Kasumi-1 (cell line): ENCODE measurements at regions not wholly inside any gene's neighbourhood (a gene's known extent, or its start where the extent isn't known, plus 50 kb on each side); places are given as distances from the start of the nearest gene placed in this dataset.

ENCODE experiments used
- DNase-seq, 2 experiments: peaks; one replicate each; lab custom pipeline; 2025; lab: John Stamatoyannopoulos, UW

DNA sequence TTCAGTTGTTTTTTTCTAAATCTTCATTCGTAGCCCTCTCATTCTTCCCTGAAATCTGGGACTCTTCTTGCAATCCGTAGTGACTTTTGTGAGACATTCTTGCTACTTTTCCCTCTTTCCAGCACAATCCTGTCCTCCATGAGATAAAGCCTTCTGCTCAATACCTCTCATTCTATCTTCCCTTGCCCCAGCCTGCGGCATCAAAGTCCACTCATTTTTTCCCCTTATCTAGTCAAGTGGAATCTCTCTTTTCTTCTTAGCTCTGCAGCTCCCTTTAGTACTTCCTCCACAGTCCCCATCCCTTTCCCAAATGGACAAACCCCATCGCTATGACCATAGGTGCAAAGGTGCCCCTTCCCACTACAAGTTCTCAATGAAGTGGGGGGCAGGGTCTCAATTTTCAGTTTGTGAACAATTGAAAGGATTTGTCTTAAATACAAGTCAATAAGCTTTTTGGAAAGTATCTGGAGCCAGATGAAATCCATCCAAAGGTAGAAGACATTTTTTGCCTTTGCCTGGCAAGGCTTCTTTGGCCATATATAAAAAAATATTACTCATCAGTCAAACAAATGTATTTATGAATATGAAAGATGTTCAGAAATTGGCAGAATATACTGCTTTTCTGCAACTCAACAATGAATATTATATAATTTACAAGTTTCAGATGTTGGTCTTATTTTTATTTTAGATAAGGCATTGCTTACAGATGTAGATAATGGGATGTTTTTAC, 179.4 kb downstream of the SNAPC1 start:
- no peak for DNase-seq

GRCh38 chr14:61948376-61948775, 186.2 kb downstream of the SNAPC1 start:
- DNase-seq = no peak

DNA sequence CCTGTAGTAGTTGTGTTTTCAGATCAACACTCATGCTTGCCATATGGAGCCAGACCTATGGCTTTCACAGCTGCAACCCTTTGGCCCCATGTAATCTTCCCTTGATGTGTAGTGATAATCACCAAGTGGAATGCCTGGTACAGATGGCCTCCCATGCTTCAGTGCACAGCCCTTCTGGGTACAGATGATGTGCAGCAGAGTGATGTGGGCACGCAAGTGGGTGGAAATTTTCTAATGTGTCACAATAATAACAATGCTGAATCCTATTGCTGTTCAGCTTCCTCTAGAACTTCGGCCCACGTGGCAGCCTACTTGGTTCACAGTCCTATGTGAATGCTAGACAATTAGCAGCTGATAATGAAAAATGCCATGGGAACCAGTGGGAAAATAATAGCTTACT, 188.1 kb downstream of the SNAPC1 start:
- no peak for DNase-seq

- no peak for DNase-seq
Observed at GRCh38 chr14:61953602-61954001, 191.4 kb downstream of the SNAPC1 start.

GRCh38 chr14:61954306-61954705, 192.1 kb downstream of the SNAPC1 start:
- DNase-seq = no peak

DNA sequence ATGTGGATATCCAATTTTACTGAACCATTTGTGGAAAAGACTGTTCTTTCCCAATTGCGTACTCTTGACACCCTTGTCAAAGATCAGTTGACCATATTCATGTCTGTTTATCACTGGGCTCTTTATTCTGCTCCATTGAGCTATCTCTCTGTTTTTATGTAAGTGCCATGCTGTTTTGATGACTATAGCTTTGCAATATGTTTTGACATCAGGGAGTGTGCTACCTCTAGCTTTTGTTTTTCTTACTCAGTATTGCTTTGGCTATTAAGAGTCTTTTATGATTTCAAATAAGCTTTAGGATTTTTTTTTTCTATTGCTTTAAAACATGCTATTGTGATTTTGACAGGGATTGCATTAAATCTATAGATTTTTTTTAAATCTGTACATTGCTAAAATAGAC, 194.3 kb downstream of the SNAPC1 start:
- no peak for DNase-seq

GRCh38 chr14:61959348-61959747, 197.1 kb downstream of the SNAPC1 start:
- DNase-seq = no peak

GRCh38 chr14:61961369-61961768, 199.1 kb downstream of the SNAPC1 start:
- DNase-seq = no peak

DNA sequence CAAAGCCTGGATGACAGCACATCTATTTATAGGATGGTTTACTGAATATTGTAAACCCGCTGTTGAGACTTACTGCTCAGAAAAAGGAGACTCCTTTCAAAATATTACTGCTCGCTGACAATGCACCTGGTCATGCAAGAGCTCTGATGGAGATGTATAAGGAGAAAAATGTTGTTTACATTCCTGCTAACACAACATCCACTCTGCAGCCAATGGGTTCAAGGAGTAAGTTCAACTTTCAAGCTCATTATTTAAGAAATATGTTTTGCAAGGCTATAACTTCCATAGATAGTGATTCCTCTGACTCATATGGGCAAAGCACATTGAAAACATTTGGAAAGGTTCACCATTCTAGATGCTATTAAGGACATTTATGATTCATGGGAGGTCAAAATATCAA, 201.7 kb downstream of the SNAPC1 start:
- DNase-seq = no peak

GRCh38 chr14:61965030-61965745, 203.0 kb downstream of the SNAPC1 start:
- DNase-seq = no peak

GRCh38 chr14:61968207-61968606, 206.0 kb downstream of the SNAPC1 start:
- DNase-seq = no peak

GRCh38 chr14:61972711-61973110, 210.5 kb downstream of the SNAPC1 start:
- DNase-seq = no peak

DNA sequence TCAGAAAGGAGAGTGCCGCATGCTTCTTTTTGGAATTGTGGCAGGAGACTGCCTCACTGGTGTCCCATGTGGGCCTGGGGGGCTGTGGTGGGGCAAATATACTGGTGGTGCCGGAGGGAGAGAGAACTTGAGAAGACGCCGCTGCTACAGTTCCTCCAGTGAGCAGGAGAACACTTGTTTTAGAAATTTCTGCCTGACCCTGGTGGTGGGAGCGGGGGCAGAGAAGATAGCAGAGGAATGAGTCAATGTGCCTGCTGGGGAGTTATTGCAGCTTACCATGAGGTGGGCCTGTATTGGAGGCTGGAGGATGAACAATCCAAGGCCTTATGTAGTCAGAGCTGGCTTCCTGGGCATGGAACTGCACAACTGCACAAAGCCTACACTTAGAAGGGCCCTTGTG, 211.8 kb downstream of the SNAPC1 start:
- no peak for DNase-seq

GRCh38 chr14:61977217-61977616, 215.0 kb downstream of the SNAPC1 start:
- DNase-seq = no peak

GRCh38 chr14:61988240-61988639, 226.0 kb downstream of the SNAPC1 start:
- DNase-seq = no peak

- no peak for DNase-seq
Observed at GRCh38 chr14:61992139-61992538, 229.9 kb downstream of the SNAPC1 start.

GRCh38 chr14:61992926-61993325, 230.7 kb downstream of the SNAPC1 start:
- DNase-seq = no peak

DNA sequence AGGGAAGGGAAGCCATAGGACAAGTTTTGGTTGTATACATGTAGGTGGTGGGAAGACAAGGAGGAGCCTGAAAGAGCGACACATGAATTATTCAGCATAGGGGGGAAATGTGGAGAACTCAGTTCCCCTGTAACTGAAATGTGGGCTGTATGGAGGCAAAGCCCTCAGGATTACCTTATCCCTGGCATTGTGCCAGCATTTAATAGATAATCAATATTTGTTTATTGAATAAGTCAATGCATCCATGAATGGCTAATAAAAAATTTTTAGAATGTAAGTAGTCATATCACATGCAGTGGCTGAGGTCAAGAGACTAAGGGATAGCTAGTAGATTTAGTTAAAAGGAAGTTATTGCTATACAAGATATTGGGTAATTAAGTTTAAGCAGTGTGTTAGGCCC, 232.4 kb downstream of the SNAPC1 start:
- no peak for DNase-seq

DNA sequence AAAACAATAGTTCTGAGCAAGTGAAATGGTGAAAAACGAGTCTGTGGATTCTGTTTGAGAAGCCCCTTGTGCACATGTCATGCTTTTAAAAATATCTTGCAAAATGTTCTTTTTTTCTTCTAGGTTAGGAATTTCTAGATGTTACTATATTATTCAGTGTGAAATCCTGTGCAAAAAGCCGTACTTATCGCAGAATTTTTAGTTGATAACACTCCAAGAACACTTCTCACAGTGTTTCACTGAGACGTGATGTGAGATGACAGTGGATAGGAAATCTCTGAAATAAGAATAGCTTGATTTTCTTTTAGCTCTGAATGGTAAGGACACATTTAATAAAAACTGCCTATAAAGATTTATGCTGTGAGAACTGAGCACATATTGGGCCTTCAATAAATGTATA, 234.5 kb downstream of the SNAPC1 start:
- no peak for DNase-seq

DNA sequence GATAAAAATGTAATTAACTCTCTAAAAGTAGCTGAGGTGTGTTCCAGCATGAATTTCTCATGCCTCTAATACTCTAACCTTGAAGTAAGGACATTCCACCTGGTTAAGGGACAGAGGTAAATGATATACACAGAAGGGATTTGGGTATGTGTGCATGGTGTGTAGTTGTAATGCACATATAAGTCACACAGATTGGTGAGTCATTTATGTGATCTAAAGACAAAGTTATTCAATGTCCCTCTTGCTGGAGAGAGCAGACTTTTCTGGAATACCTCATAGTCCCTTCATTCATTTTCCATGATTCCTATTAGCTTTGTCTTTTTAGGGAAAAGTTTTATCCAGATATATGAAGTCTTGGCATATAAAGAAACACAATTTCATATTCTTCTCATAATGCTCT, 234.9 kb downstream of the SNAPC1 start:
- DNase-seq = no peak

DNA sequence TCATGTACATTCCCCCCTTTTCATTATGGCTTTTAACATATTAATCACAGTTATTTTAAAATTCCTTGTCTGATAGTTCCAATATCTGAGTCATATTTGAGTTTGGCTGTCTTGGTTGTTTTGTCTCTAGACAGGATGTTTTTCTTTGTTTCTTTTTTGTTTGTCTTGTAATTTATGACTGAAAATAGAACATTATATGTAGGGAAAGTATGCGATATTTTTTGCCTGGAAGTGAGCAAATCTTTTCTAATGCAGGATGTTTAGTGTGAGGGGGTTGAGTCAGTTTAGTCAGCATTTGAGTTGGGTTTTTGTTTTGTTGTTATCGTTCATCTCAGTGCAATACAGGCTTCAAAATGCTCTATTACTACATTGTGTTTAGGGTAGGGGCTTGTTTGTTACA, 239.7 kb downstream of the SNAPC1 start:
- DNase-seq = no peak

DNA sequence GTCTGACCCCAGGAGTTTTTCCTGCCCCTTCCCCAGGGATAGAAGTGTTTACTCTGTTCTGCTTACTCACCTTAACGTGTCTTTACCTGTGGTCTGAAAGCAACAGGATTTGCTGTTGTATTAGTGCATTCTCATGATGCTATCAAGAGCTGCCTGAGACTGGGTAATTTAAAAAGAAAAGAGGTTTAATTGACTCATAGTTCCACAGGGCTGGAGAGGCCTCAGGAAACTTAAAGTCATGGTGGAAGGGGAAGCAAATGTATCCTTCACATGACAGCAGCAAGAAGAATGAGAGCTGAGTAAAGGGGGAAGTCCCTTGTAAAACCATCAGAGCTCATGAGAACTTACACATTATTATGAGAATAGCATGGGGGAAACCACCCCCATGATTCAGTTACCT, 240.4 kb downstream of the SNAPC1 start:
- DNase-seq = no peak

- DNase-seq = no peak
Observed at GRCh38 chr14:62003701-62004100, 241.5 kb downstream of the SNAPC1 start.
